BLaER1 treated with 17β-estradiol and CSF1 and Interleukin-3, amounts not matched to agents 10 nM and 100 nM (cell line): ENCODE measurements at regions not wholly inside any gene's neighbourhood (a gene's known extent, or its start where the extent isn't known, plus 50 kb on each side); places are given as distances from the start of the nearest gene placed in this dataset.

Experiments used
- H3K27ac ChIP-seq, 11 experiments: shearing (Covaris generic); formaldehyde crosslinking; 2 replicates each; pipeline ENCODE4 v1.8.1; 2022
- H3K27me3 ChIP-seq, 11 experiments: shearing (Covaris generic); formaldehyde crosslinking; 2 replicates each; pipeline ENCODE4 v1.8.1; 2022
- H3K36me3 ChIP-seq, 11 experiments: shearing (Covaris generic); formaldehyde crosslinking; 2 replicates each; pipeline ENCODE4 v1.8.1; 2022
- H3K4me1 ChIP-seq, 10 experiments: shearing (Covaris generic); formaldehyde crosslinking; 2 replicates each; pipeline ENCODE4 v1.8.1; 2022
- H3K4me2 ChIP-seq, 11 experiments: shearing (Covaris generic); formaldehyde crosslinking; 2 replicates each; pipeline ENCODE4 v1.8.1; 2022
- H3K4me3 ChIP-seq, 10 experiments: shearing (Covaris generic); formaldehyde crosslinking; 2 replicates each; pipeline ENCODE4 v1.8.1; 2022
- H3K9ac ChIP-seq, 11 experiments: shearing (Covaris generic); formaldehyde crosslinking; 2 replicates each; pipeline ENCODE4 v1.8.1; 2022
- H3K9me3 ChIP-seq, 11 experiments: shearing (Covaris generic); formaldehyde crosslinking; replicated peaks in 1 of 11; 2 replicates each; pipeline ENCODE4 v1.8.1; 2022
- H4K20me1 ChIP-seq, 11 experiments: shearing (Covaris generic); formaldehyde crosslinking; 2 replicates each; pipeline ENCODE4 v1.8.1; 2022
- Cebpa-rat ChIP-seq, 11 experiments: shearing (Covaris generic); IDR thresholded peaks; 2 replicates each; pipeline ENCODE4 v1.8.1; 2022

GRCh38 chr10:121242741-121243608, 355.3 kb downstream of the FGFR2 start:
- H3K36me3 ChIP-seq = no peaks in the 10 kb centered on the region
- H3K4me1 ChIP-seq = peaks cover 33 to 65% (median 47%) of the 10 kb centered on the region in 10 experiments
- H3K27me3 ChIP-seq = no peaks in the 10 kb centered on the region
- H3K4me3 ChIP-seq = no peak overlapping the region
- peaks cover 0 to 6% (median 1%) of the 10 kb centered on the region in 11 experiments; a peak in 8 of 22 replicates for H3K9me3 ChIP-seq
- H3K9ac ChIP-seq = no peak overlapping the region
- peak overlapping the region in 3 of 11 experiments; percentile 19 to 52 (median 42); a peak in 3 of 22 replicates for H3K27ac ChIP-seq
- peak overlapping the region; percentile 19 to 86 (median 44) for H3K4me2 ChIP-seq
- no peak for TF ChIP-seq Cebpa-rat (IDR thresholded peaks at IDR 0.05)
- no peaks in the 10 kb centered on the region for H4K20me1 ChIP-seq

- no peak overlapping the region for H3K9ac ChIP-seq
- H3K27me3 ChIP-seq = no peaks in the 10 kb centered on the region
- peak overlapping the region; percentile 19 to 86 (median 44); a peak in 18 of 22 replicates for H3K4me2 ChIP-seq
- H3K9me3 ChIP-seq = no peaks in the 10 kb centered on the region
- TF ChIP-seq Cebpa-rat (IDR thresholded peaks at IDR 0.05) = no peak
- H3K4me1 ChIP-seq = peaks cover 33 to 72% (median 47%) of the 10 kb centered on the region in 10 experiments
- H3K27ac ChIP-seq = peak overlapping the region in 3 of 11 experiments; percentile 46 to 66 (median 61); a peak in 6 of 22 replicates
- H3K36me3 ChIP-seq = no peaks in the 10 kb centered on the region
- H3K4me3 ChIP-seq = no peak overlapping the region
- H4K20me1 ChIP-seq = no peaks in the 10 kb centered on the region
Measured at GRCh38 chr10:121243609-121244241, 354.5 kb downstream of the FGFR2 start.

- Histone ChIP-seq H3K4me3 (no peak overlapping the region), H3K9ac (peak overlapping the region in 1 of 11 experiments; percentile 11; a peak in 1 of 22 replicates), H3K4me2 (peak overlapping the region; percentile 18 to 64 (median 58)), H3K36me3 (no peaks in the 10 kb centered on the region), H3K9me3 (no peaks in the 10 kb centered on the region), H3K27me3 (no peaks in the 10 kb centered on the region), H3K4me1 (peaks cover 33 to 66% (median 43%) of the 10 kb centered on the region in 10 experiments), H4K20me1 (no peaks in the 10 kb centered on the region), H3K27ac (peak overlapping the region in 5 of 11 experiments; percentile 17 to 75 (median 46); a peak in 7 of 22 replicates)
- TF ChIP-seq Cebpa-rat (IDR thresholded peaks at IDR 0.05) = no peak
Measured at GRCh38 chr10:121244818-121245217, 353.4 kb downstream of the FGFR2 start.

- Histone ChIP-seq H3K4me1 (peaks cover 25 to 56% (median 35%) of the 10 kb centered on the region in 10 experiments), H3K36me3 (no peaks in the 10 kb centered on the region), H3K9me3 (no peaks in the 10 kb centered on the region), H3K4me2 (peak overlapping the region in 6 of 11 experiments; percentile 40 to 64 (median 58); a peak in 10 of 22 replicates), H3K4me3 (no peak overlapping the region), H3K9ac (no peak overlapping the region), H4K20me1 (no peaks in the 10 kb centered on the region), H3K27ac (peak overlapping the region in 1 of 11 experiments; percentile 75; a peak in 1 of 22 replicates), H3K27me3 (no peaks in the 10 kb centered on the region)
- no peak for TF ChIP-seq Cebpa-rat (IDR thresholded peaks at IDR 0.05)
Measured at GRCh38 chr10:121245754-121246153, 352.5 kb downstream of the FGFR2 start.

- Histone ChIP-seq H3K9me3 (no peaks in the 10 kb centered on the region), H3K4me2 (peak overlapping the region in 2 of 11 experiments; percentile 45 to 50; a peak in 4 of 22 replicates), H3K27ac (no peak overlapping the region), H4K20me1 (no peaks in the 10 kb centered on the region), H3K36me3 (no peaks in the 10 kb centered on the region), H3K27me3 (no peaks in the 10 kb centered on the region), H3K4me1 (peaks cover 16 to 43% (median 23%) of the 10 kb centered on the region in 10 experiments), H3K9ac (no peak overlapping the region), H3K4me3 (no peak overlapping the region)
- no peak for TF ChIP-seq Cebpa-rat (IDR thresholded peaks at IDR 0.05)
Measured at GRCh38 chr10:121248266-121248665, 350.0 kb downstream of the FGFR2 start.

- H3K4me2 ChIP-seq = no peak overlapping the region
- H3K9me3 ChIP-seq = no peaks in the 10 kb centered on the region
- H3K27ac ChIP-seq = no peak overlapping the region
- no peaks in the 10 kb centered on the region for H4K20me1 ChIP-seq
- no peaks in the 10 kb centered on the region for H3K36me3 ChIP-seq
- H3K9ac ChIP-seq = no peak overlapping the region
- no peak overlapping the region for H3K4me3 ChIP-seq
- no peak for TF ChIP-seq Cebpa-rat (IDR thresholded peaks at IDR 0.05)
- H3K4me1 ChIP-seq = peaks cover 0 to 21% (median 0%) of the 10 kb centered on the region in 10 experiments; a peak in 4 of 20 replicates
- H3K27me3 ChIP-seq = no peaks in the 10 kb centered on the region
Measured at GRCh38 chr10:121250995-121251764, 347.1 kb downstream of the FGFR2 start.

GRCh38 chr10:121252756-121253155, 345.5 kb downstream of the FGFR2 start:
- H3K36me3 ChIP-seq = no peaks in the 10 kb centered on the region
- H3K27ac ChIP-seq = no peak overlapping the region
- H4K20me1 ChIP-seq = no peaks in the 10 kb centered on the region
- H3K4me2 ChIP-seq = peak overlapping the region in 1 of 11 experiments; percentile 24; a peak in 2 of 22 replicates
- H3K9ac ChIP-seq = no peak overlapping the region
- TF ChIP-seq Cebpa-rat (IDR thresholded peaks at IDR 0.05) = no peak
- H3K4me1 ChIP-seq = peaks cover 0 to 19% (median 0%) of the 10 kb centered on the region in 10 experiments; a peak in 4 of 20 replicates
- H3K27me3 ChIP-seq = no peaks in the 10 kb centered on the region
- 0 out of 22 replicates have a peak, but pooled peaks cover 0 to 5% (median 0%) of the 10 kb centered on the region in 11 experiments for H3K9me3 ChIP-seq
- H3K4me3 ChIP-seq = no peak overlapping the region

- Histone ChIP-seq H4K20me1 (no peaks in the 10 kb centered on the region), H3K4me1 (peaks cover 0 to 21% (median 0%) of the 10 kb centered on the region in 10 experiments; a peak in 5 of 20 replicates), H3K9me3 (peaks cover 0 to 14% (median 6%) of the 10 kb centered on the region in 11 experiments; a peak in 3 of 22 replicates), H3K9ac (no peak overlapping the region), H3K27ac (peak overlapping the region in 4 of 11 experiments; percentile 41 to 72 (median 49); a peak in 6 of 22 replicates), H3K4me2 (peak overlapping the region in 3 of 11 experiments; percentile 19 to 83 (median 70); a peak in 6 of 22 replicates), H3K27me3 (peaks cover 0 to 8% (median 0%) of the 10 kb centered on the region in 11 experiments; a peak in 1 of 22 replicates), H3K4me3 (no peak overlapping the region), H3K36me3 (no peaks in the 10 kb centered on the region)
- no peak for TF ChIP-seq Cebpa-rat (IDR thresholded peaks at IDR 0.05)
Measured at GRCh38 chr10:121260377-121260776, 337.9 kb downstream of the FGFR2 start.
